PC-9 (cell line): ENCODE measurements at regions not wholly inside any gene's neighbourhood (a gene's known extent, or its start where the extent isn't known, plus 50 kb on each side); places are given as distances from the start of the nearest gene placed in this dataset.

Source experiments
- EZH2 ChIP-seq: fragments of 200-600 bp; sonication (generic); IDR thresholded peaks from 2 replicates; pipeline ENCODE4 v1.8.0; 2017; ENCODE audit warnings: antibody characterized with exemption, low read depth
- TF ChIP-seq, protein P1 (sequence below): fragments of 200-600 bp; sonication (generic); conservative IDR thresholded peaks from 2 replicates; pipeline ENCODE4 v1.6.1; 2017; ENCODE audit warnings: mixed run types, antibody characterized with exemption, mild to moderate bottlenecking, moderate library complexity

DNA sequence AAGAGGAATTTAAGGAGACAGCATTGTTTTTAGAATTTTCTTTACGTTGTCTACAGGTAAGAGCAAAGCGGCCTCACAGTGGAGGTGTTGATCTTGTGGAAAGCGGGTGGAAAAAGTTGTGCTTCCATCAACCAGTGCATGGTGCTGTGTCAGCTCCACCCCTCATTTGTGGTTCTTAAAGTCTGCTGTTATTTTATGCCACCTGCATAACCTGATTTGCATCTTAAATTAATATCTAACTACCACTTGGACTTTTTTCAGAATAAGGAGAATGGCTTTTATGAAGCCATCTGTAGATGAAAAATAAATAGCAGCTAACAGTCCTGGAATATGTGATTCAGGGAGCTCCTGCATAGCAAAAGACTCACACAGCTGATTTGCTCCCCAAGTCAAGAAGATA is 135.1 kb downstream of the SNAPC1 start:
- TF ChIP-seq, protein P1, sequence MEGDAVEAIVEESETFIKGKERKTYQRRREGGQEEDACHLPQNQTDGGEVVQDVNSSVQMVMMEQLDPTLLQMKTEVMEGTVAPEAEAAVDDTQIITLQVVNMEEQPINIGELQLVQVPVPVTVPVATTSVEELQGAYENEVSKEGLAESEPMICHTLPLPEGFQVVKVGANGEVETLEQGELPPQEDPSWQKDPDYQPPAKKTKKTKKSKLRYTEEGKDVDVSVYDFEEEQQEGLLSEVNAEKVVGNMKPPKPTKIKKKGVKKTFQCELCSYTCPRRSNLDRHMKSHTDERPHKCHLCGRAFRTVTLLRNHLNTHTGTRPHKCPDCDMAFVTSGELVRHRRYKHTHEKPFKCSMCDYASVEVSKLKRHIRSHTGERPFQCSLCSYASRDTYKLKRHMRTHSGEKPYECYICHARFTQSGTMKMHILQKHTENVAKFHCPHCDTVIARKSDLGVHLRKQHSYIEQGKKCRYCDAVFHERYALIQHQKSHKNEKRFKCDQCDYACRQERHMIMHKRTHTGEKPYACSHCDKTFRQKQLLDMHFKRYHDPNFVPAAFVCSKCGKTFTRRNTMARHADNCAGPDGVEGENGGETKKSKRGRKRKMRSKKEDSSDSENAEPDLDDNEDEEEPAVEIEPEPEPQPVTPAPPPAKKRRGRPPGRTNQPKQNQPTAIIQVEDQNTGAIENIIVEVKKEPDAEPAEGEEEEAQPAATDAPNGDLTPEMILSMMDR: no peak
- no peak for TF ChIP-seq EZH2
